Vagina (tissue), 2 donors: ENCODE measurements at regions not wholly inside any gene's neighbourhood (a gene's known extent, or its start where the extent isn't known, plus 50 kb on each side); places are given as distances from the start of the nearest gene placed in this dataset.

ENCODE experiments used
- CTCF ChIP-seq, 3 experiments: fragments of 450-650 bp in 2 of 3; fragments of 200-600 bp in 1 of 3; sonication (generic) in 1 of 3; IDR thresholded peaks; one replicate each; pipeline ENCODE4 v1.5.1; 2017 to 2019; ENCODE audit warnings: antibody characterized with exemption in 3 of 3, mild to moderate bottlenecking in 2 of 3, moderate library complexity in 2 of 3
- POLR2A ChIP-seq, 2 donors: fragments of 450-650 bp; IDR thresholded peaks; one replicate each; pipeline ENCODE4 v1.6.1; 2017; ENCODE audit warnings: antibody characterized with exemption in 2 of 2, mild to moderate bottlenecking in 2 of 2, moderate library complexity in 2 of 2

DNA sequence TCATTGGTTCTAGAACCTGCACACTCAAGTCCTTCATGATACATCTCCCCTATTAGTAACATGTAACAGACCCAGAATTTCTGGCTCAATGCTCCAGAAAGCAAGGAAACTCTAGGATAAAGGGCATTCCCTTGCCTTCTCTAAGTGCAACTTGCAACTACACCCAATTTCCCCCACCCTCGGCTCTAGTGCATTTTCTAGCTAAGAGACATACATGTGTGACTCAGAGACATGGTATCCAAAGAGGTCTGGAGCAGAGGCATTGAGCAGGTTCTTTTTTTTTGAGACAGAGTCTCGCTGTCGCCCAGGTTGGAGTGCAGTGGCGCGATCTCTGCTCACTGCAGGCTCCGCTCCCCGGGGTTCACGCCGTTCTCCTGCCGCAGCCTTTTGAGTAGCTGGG is 132.9 kb downstream of the ZC3H11B start:
- no peak for TF ChIP-seq POLR2A (IDR thresholded peaks at IDR 0.05)
- no peak for TF ChIP-seq CTCF (IDR thresholded peaks at IDR 0.05)
